GM12874 (cell line): ENCODE measurements at regions not wholly inside any gene's neighbourhood (a gene's known extent, or its start where the extent isn't known, plus 50 kb on each side); places are given as distances from the start of the nearest gene placed in this dataset.

Experiments
- TF ChIP-seq, protein P1 (sequence below): IDR thresholded peaks from 2 replicates; pipeline ENCODE4 v1.5.1; 2011; ENCODE audit warnings: low read depth, mild to moderate bottlenecking, control low read depth, low read length, moderate library complexity; ENCODE audit not compliant: insufficient read depth

DNA sequence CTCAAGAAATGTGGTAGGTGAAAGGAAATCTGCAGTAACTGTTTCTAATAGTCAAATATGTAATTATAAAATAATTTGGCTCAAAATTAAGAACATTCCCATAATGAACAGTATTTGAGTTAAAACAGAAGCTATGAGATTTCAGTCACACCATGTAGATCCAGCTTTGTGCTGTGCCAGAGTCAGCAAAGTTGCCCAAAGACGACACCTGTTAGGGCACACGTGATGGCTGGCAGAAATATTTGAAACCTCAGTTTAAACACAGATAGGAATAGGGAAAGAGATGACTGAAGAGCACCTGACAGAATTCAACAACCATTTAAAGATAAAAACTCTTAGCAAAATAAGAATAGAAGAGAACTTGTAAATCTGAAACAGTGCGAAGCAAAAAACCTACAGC lies 129.3 kb downstream of the CD83 start:
- TF ChIP-seq, protein P1, sequence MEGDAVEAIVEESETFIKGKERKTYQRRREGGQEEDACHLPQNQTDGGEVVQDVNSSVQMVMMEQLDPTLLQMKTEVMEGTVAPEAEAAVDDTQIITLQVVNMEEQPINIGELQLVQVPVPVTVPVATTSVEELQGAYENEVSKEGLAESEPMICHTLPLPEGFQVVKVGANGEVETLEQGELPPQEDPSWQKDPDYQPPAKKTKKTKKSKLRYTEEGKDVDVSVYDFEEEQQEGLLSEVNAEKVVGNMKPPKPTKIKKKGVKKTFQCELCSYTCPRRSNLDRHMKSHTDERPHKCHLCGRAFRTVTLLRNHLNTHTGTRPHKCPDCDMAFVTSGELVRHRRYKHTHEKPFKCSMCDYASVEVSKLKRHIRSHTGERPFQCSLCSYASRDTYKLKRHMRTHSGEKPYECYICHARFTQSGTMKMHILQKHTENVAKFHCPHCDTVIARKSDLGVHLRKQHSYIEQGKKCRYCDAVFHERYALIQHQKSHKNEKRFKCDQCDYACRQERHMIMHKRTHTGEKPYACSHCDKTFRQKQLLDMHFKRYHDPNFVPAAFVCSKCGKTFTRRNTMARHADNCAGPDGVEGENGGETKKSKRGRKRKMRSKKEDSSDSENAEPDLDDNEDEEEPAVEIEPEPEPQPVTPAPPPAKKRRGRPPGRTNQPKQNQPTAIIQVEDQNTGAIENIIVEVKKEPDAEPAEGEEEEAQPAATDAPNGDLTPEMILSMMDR = no peak

DNA sequence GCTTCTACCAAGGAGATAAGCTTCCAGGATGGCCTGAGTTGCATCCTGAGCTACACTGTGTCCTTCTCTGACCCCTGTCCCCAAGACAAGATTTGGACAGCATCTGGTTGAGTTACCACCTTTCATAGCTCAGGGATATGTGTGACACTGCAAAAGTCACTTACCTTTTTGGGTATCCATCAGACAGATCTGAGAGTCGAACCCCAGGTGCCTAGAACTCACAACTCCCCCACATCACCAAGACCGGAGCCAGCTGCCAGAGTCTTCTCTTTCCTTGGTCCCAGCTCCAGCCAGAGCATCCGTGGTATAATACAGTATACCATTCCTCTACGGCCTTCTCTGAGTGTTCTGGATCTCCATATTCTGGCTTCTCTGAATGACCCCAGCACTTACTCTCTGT lies 133.0 kb downstream of the CD83 start:
- TF ChIP-seq, protein P1 = no peak

DNA sequence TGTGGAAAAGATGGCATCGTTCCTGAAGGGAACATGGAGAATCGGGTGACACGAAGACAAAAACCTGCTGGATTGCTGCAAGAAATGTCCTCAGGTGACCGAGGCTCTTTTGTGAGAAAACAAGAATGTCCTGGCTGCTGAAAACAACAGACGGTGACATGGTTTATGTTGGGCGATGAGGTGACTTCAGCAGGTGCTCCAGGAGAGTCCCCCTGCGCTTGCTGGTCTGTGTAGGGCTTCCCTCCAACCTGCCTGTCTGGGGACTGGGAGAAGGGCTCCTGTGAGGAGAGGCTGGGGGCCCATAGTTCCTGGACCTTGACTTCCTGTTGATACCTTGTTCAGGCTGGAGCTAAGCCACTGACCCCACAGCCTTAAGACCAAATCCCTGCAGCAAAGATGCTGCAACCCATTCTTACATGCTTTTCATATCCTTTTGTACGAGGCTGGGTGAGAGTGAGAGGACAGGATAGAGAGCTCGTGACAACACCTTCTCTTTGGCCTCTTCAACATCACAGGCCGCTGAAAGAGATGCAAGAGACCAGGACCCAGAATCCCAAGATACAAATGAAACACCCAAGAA lies 134.8 kb downstream of the CD83 start:
- TF ChIP-seq, protein P1 = no peak

DNA sequence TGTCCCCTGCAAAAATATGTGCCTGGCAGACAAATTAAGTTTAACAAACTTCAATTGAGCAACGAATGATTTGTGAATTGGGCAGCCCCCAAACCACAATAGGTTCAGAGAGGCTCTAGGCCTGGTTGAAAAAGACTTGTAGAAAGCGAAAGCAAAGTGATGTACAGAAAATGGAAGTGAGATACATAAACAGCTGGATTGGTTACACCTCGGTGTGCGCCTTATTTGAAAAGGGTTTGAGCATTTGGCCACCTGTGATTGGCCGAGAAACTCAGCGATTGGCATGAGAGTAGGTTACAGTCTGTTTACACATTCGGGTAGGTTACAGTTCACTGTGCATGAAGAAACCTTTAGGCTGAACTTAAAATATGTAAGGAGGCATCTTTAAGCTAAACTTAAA lies 136.9 kb downstream of the CD83 start:
- TF ChIP-seq, protein P1 = no peak

DNA sequence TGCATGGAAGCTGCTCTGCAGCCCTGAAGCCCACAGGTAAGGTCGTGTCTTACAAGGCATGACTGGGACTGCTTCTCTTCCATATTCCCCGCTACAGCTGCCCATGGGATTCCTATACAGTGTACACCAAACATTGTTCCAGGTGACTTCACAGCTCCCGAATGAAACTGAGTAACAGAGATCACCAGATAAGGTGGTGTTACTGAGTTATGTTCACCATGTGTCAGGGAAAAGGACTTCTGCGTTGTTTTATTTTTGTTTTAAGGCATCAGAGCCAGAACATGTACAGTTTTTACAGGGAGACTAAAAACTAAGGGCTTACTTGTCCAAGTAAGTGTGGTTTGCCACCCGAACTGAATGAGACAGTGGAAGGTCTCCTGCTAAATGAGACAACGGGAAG lies 138.3 kb downstream of the CD83 start:
- TF ChIP-seq, protein P1 = no peak

DNA sequence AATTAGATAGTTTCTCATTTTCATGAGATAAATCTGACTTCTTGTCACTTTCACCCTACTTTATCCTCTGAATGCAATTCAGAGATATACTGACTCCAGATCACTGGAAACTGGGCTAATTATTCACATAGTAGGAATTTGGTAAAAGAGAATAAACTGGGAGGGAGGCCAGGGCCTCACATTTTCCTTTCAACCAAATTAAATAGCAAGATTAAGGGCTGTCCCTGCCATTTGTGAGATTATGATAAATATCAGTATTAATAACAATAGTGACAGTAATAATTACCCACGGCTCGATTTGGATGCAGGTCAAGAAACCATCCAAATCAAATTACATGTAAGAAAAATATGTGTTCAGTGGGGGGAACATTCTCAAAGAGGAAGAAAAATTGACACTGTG lies 140.5 kb downstream of the CD83 start:
- TF ChIP-seq, protein P1 = no peak

DNA sequence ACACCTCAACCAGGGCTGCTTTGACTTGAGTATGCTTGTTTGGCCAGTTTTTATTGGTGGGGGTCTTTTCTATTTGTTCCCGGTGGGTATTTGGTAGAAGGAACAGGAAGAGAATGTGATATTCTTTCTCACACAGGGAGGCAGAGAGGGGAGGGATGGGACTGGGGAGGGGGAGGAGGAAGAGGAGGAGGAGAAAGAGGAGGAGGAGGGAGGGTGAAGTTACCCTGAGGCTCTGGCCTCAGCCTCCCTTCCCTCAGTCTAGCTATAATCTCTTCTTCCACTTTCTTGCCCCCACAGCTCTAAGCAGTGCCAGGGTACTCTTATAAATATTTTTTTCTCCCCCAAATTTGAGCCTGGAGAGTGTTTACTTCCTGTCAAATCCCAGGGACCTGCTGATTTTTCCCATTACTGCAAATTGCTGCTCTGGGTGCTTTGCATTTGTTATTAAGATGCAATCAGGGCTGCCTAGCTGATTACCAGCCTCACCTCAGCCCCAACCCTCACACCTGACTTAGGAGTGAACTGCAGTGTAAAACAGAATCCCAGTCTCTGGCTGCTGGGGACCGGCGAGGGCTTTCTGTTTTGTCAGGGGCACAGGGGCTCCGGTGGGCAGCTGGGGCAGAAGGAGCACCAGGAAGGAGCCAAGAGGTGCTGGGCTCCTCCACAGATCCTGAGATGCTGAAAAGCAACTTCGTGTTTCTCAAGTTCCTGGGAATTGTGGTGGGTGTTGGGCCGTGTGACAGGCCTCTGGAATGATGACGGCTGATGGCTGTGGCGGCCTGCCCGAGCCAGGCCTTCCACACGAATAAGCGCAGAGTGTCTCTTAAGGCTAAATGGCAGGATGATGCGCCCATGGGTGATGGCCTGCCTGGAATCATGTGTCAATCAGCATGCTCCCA lies 141.4 kb downstream of the CD83 start:
- TF ChIP-seq, protein P1 = no peak
